HG03342 (cell line): ENCODE measurements at regions not wholly inside any gene's neighbourhood (a gene's known extent, or its start where the extent isn't known, plus 50 kb on each side); places are given as distances from the start of the nearest gene placed in this dataset.
"Not testable (repeated sequence)": the region's sequence is repeated elsewhere in the genome, so short reads cannot be mapped to it uniquely, and the experiment has no call there.

Source experiments
- ATAC-seq: cut with Tn5 transposase; IDR thresholded peaks from one replicate; pipeline ENCODE4 v1.9.1; 2021; ENCODE audit warnings: mild to moderate bottlenecking, moderate library complexity; ENCODE audit not compliant: unreplicated experiment

GRCh38 chr2:7368211-7368610 is 451.0 kb downstream of the RNF144A start:
- ATAC-seq = no peak

GRCh38 chr2:7373156-7373555 is 455.9 kb downstream of the RNF144A start:
- ATAC-seq = no peak

- no peak for ATAC-seq
Observed at GRCh38 chr2:7375901-7376300, 458.7 kb downstream of the RNF144A start.

GRCh38 chr2:7377916-7378569 is 460.8 kb downstream of the RNF144A start:
- ATAC-seq = no peak

- no peak for ATAC-seq
Observed at GRCh38 chr2:7378591-7378990, 461.4 kb downstream of the RNF144A start.

- no peak for ATAC-seq
Observed at GRCh38 chr2:7379799-7380198, 462.6 kb downstream of the RNF144A start.

- no peak for ATAC-seq
Observed at GRCh38 chr2:7384773-7385349, 467.6 kb downstream of the RNF144A start.

GRCh38 chr2:7390311-7390710 is 473.1 kb downstream of the RNF144A start:
- ATAC-seq = not testable (repeated sequence)

- no peak for ATAC-seq
Observed at GRCh38 chr2:7392076-7392787, 475.0 kb downstream of the RNF144A start.

- ATAC-seq = no peak
Observed at GRCh38 chr2:7394195-7394594, 477.0 kb downstream of the RNF144A start.

- no peak for ATAC-seq
Observed at GRCh38 chr2:7400628-7401027, 483.4 kb downstream of the RNF144A start.

- no peak for ATAC-seq
Observed at GRCh38 chr2:7403092-7403775, 486.0 kb downstream of the RNF144A start.

- ATAC-seq = no peak
Observed at GRCh38 chr2:7405861-7406715, 488.9 kb downstream of the RNF144A start.

GRCh38 chr2:7407001-7407400 is 489.8 kb downstream of the RNF144A start:
- ATAC-seq = no peak

- ATAC-seq = no peak
Observed at GRCh38 chr2:7407906-7408680, 490.9 kb downstream of the RNF144A start.

- ATAC-seq = no peak
Observed at GRCh38 chr2:7411691-7412090, 494.5 kb downstream of the RNF144A start.

- no peak for ATAC-seq
Observed at GRCh38 chr2:7417845-7418742, 500.9 kb downstream of the RNF144A start.

GRCh38 chr2:7419186-7419585 is 502.0 kb downstream of the RNF144A start:
- no peak for ATAC-seq

- ATAC-seq = no peak
Observed at GRCh38 chr2:7419814-7420311, 502.7 kb downstream of the RNF144A start.
